GM13977 (cell line): ENCODE measurements at regions not wholly inside any gene's neighbourhood (a gene's known extent, or its start where the extent isn't known, plus 50 kb on each side); places are given as distances from the start of the nearest gene placed in this dataset.

Experiments used
- DNase-seq: peaks from one replicate; pipeline ENCODE4 v3.0.0; 2012; ENCODE audit warnings: low spot score
- in situ Hi-C: fragments of 300-500 bp; cut with MboI; formaldehyde crosslinking; loops from one replicate; pipeline ENCODE4 v1.12.0; 2022; ENCODE audit warnings: low sequenced_read_pairs, low pct_unique_long_range_greater_than_20kb, mixed read lengths, inconsistent platforms; ENCODE audit not compliant: unreplicated experiment
- TF ChIP-seq, protein P1 (sequence below): IDR thresholded peaks from 2 replicates; pipeline ENCODE4 v1.5.1; 2012; ENCODE audit warnings: mild to moderate bottlenecking, control low read depth; ENCODE audit not compliant: insufficient read depth; ENCODE audit errors: extremely low read depth, missing control alignments

DNA sequence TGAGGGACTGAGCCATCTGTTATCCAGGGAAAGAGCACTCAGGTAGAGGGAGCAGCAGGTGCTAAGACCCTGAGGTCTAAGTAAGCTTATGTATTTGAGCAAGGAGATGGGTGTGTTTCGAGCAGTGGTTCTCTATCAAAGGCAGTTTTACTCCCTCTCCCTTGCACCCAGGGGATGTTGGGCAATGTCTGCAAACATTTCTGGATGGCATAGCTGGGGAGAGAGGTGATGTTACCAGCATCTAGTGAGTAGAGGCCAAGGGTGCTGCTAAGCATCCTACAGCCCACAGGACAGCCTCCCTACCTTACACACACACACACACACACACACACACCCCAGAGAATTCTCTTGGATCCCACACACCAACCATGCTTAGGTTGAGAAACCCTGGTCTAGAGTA is 221.0 kb upstream of the PWP1 start:
- TF ChIP-seq, protein P1, sequence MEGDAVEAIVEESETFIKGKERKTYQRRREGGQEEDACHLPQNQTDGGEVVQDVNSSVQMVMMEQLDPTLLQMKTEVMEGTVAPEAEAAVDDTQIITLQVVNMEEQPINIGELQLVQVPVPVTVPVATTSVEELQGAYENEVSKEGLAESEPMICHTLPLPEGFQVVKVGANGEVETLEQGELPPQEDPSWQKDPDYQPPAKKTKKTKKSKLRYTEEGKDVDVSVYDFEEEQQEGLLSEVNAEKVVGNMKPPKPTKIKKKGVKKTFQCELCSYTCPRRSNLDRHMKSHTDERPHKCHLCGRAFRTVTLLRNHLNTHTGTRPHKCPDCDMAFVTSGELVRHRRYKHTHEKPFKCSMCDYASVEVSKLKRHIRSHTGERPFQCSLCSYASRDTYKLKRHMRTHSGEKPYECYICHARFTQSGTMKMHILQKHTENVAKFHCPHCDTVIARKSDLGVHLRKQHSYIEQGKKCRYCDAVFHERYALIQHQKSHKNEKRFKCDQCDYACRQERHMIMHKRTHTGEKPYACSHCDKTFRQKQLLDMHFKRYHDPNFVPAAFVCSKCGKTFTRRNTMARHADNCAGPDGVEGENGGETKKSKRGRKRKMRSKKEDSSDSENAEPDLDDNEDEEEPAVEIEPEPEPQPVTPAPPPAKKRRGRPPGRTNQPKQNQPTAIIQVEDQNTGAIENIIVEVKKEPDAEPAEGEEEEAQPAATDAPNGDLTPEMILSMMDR = no peak
- in situ Hi-C loops = no loop called here

DNA sequence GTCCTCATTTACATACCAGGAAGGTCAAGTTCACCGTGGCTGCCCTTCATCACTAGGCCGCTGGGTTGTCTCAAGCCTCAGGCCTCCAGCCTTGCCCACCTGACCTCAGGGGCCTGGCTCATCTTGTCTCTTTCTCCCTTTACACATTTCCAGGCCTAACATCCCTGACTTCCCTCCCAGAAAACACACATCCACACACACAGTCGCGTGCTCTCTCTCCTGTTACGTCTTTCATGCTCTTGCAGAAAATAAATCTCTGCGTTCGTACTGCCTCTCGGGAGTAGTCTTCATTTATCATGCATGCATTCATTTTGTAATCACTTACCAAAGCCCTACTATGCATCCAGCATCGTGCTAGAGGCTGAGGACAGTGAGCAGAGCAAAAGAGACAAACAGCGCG is 220.0 kb upstream of the PWP1 start:
- in situ Hi-C loops = no loop called here
- TF ChIP-seq, protein P1 = no peak
- DNase-seq = no peak

More for the DNA sequence above, 221.0 kb upstream of the PWP1 start:
- DNase-seq = no peak

DNA sequence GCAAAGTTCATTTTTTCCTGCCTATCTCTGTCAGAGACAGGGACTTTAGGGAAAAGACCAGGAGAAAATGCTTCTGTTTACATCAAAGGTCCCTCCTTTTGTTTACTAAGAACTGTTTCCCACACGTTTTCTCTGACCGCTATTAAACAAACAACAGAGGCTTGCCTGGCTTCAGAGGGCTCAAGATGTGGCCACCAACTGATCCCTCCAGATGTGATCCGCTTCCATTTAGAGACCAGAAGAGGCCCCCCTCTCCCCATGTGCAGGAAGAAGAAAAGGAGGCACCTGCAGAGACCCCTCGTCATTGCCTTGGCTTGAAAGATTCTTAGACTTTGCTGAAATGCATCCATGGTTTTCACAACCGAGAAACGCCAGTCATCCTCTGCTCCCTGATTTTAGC is 217.9 kb upstream of the PWP1 start:
- TF ChIP-seq, protein P1 = no peak
- in situ Hi-C loops = no loop called here
- no peak for DNase-seq

DNA sequence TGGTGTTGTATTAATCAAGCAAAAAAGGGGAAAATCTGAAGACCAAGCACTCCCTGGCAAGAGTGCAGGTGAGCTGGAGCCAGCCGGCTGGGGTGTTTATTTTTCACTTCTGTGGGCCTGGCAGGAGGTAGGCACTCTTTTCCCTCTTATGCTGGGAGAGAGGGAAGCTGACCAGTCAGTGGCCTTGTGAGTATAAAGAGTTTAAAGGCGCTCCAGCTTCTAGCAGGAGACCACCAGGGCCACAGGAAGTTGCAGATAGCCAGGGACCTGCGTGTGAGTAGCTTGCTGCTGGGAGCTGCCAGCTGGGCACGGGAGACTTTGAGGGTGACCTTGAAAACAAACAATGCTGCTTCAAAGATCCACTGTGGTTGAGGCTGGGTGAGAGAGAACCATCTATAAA is 217.4 kb upstream of the PWP1 start:
- TF ChIP-seq, protein P1 = no peak
- DNase-seq = no peak
- in situ Hi-C loops = no loop called here

DNA sequence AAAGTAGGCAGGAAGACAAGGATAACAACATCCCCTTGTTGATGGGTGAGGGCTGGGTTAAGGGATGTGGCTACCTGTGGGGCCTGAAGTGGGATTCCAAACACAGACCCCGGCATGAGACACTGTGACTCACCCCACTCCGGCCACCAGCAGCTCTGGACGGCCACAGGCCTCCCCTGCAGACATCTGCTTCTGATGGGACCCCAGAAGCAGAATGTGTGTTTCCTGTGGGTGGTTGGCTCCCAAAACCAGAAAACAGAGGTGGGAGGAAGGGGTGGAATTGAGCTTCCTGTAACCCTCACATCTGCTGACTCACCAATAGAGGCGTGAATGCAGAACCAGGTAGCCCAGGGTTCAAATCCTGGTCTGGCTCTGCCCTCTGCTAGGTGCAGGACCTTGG is 216.6 kb upstream of the PWP1 start:
- TF ChIP-seq, protein P1 = no peak
- DNase-seq = no peak
- in situ Hi-C loops = no loop called here

DNA sequence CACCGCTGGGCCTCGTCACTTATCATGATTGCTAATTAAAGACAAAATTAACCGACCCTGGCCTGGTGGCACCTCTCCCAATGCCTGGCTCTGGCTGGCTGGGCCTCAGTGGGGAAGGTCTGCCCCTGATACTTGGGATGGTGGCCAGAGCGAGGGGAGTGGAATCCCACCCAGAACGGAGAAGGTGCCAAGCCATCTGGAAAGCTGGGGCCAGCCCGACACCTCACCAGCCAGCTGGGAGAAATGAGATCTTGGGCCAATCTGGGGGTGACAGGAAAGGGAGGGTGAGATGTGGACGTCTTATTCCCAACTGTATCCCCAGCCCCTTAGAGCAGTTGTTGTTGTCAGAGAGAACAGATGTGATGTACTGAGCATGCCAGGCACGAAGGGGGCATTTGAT is 215.0 kb upstream of the PWP1 start:
- no peak for DNase-seq
- in situ Hi-C loops = no loop called here
- TF ChIP-seq, protein P1 = no peak

DNA sequence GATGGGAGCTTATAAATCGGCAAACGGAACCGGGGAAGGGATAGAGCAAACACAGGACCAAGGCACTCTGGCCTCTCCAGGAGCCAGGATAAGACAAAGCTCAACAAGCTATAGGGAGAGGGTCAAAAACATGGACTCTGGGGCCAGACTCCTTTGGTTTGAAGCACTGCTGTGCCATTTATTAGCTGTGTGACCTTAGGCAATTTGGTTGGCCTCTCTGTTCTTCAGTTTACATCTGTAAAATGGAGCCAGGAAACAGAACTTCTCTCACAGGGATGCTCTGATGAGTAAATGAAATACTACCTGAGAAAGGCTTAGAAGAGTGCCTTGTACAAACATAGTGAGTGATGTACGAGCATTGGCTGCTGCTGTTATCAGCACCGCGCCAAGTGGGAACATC is 213.3 kb upstream of the PWP1 start:
- TF ChIP-seq, protein P1 = no peak
- in situ Hi-C loops = no loop called here
- no peak for DNase-seq
